PC-9 (cell line): ENCODE measurements at regions not wholly inside any gene's neighbourhood (a gene's known extent, or its start where the extent isn't known, plus 50 kb on each side); places are given as distances from the start of the nearest gene placed in this dataset.
"Not testable (repeated sequence)": the region's sequence is repeated elsewhere in the genome, so short reads cannot be mapped to it uniquely, and the experiment has no call there.

ENCODE experiments used
- BruUV-seq: library from RNA; stranded (reverse); fragments of 400-500 nt; replicated peaks from 2 replicates; lab custom pipeline; 2021; lab: Mats Ljungman, UMichigan
- CTCF ChIA-PET: fragments of 300-600 bp; sonication (Branson Sonifier 250); formaldehyde crosslinking; loops from one replicate; lab custom pipeline; 2022; ENCODE audit warnings: antibody characterized with exemption; lab: Charles Lee
- POLR2A ChIA-PET: fragments of 300-600 bp; sonication (Branson Sonifier 250); formaldehyde crosslinking; loops from one replicate; lab custom pipeline; 2022; ENCODE audit warnings: antibody characterized with exemption; ENCODE audit not compliant: unreplicated experiment; lab: Charles Lee
- DNase-seq, 2 experiments: peaks; one replicate each; pipeline versions ENCODE4 v3.0.0 to v3.0.0-alpha.2; 2015 to 2022; ENCODE audit warnings: mixed read lengths in 1 of 2
- H2AFZ ChIP-seq: fragments of 200-600 bp; sonication (generic); 2 replicates; pipeline ENCODE4 v1.8.1; 2017; ENCODE audit warnings: antibody characterized with exemption
- H3F3A ChIP-seq: fragments of 200-600 bp; sonication (generic); 2 replicates; pipeline ENCODE4 v1.8.1; 2017; ENCODE audit warnings: antibody characterized with exemption, mild to moderate bottlenecking, low read depth; ENCODE audit not compliant: insufficient read depth
- H3K27ac ChIP-seq: fragments of 200-600 bp; sonication (generic); 2 replicates; pipeline ENCODE4 v1.6.1; 2016; ENCODE audit warnings: mixed run types
- H3K27me3 ChIP-seq: fragments of 200-600 bp; sonication (generic); 2 replicates; pipeline ENCODE4 v1.6.1; 2016; ENCODE audit warnings: low read depth, mixed run types; ENCODE audit not compliant: insufficient read depth
- H3K36me3 ChIP-seq: fragments of 200-600 bp; sonication (generic); 2 replicates; pipeline ENCODE4 v1.6.1; 2016; ENCODE audit warnings: low read depth, mixed run types
- H3K4me1 ChIP-seq: fragments of 200-600 bp; sonication (generic); replicated peaks from 2 replicates; pipeline ENCODE4 v1.6.1; 2016; ENCODE audit warnings: mixed run types; ENCODE audit not compliant: insufficient read depth
- H3K4me2 ChIP-seq: fragments of 200-600 bp; sonication (generic); 2 replicates; pipeline ENCODE4 v1.6.1; 2017; ENCODE audit warnings: mixed run types
- H3K4me3 ChIP-seq: fragments of 200-600 bp; sonication (generic); 2 replicates; pipeline ENCODE4 v1.6.1; 2016; ENCODE audit warnings: mixed run types
- H3K79me2 ChIP-seq: fragments of 200-600 bp; sonication (generic); 2 replicates; pipeline ENCODE4 v1.6.1; 2017; ENCODE audit warnings: low read depth, mixed run types
- H3K9me2 ChIP-seq: fragments of 200-600 bp; sonication (generic); 2 replicates; pipeline ENCODE4 v1.8.1; 2017; ENCODE audit warnings: mild to moderate bottlenecking; ENCODE audit not compliant: insufficient read depth
- H3K9me3 ChIP-seq: fragments of 200-600 bp; sonication (generic); 2 replicates; pipeline ENCODE4 v1.8.1; 2016; ENCODE audit warnings: low read depth; ENCODE audit not compliant: insufficient read depth
- H4K20me1 ChIP-seq: fragments of 200-600 bp; sonication (generic); 2 replicates; pipeline ENCODE4 v1.8.1; 2017; ENCODE audit not compliant: insufficient read depth
- CTCF ChIP-seq: fragments of 200-600 bp; sonication (generic); conservative IDR thresholded peaks from 2 replicates; pipeline ENCODE4 v1.6.1; 2017; ENCODE audit warnings: mixed run types, antibody characterized with exemption, mild to moderate bottlenecking, moderate library complexity
- EZH2 ChIP-seq: fragments of 200-600 bp; sonication (generic); IDR thresholded peaks from 2 replicates; pipeline ENCODE4 v1.8.0; 2017; ENCODE audit warnings: antibody characterized with exemption, low read depth
- intact Hi-C: fragments of 100-400 bp; cut with micrococcal nuclease; formaldehyde crosslinking; loops from one replicate; pipeline ENCODE4 v1.10.0; 2022; ENCODE audit not compliant: unreplicated experiment

GRCh38 chrX:52284865-52285264, 84.0 kb upstream of the XAGE2 start:
- no TSS peak for BruUV-seq
- no peak overlapping the region for H3K4me2 ChIP-seq
- H3K4me1 ChIP-seq: no peaks in the 10 kb centered on the region
- no peaks in the 10 kb centered on the region for H3K27me3 ChIP-seq
- H4K20me1 ChIP-seq: no peaks in the 10 kb centered on the region
- H3F3A ChIP-seq: no peaks in the 10 kb centered on the region
- H2AFZ ChIP-seq: no peak overlapping the region
- DNase-seq: no peak
- no peak overlapping the region for H3K4me3 ChIP-seq
- TF ChIP-seq CTCF (no peak), EZH2 (no peak)
- H3K9me3 ChIP-seq: no peaks in the 10 kb centered on the region
- POLR2A ChIA-PET: no interaction called here
- CTCF ChIA-PET: no interaction called here
- no peaks in the 10 kb centered on the region for H3K9me2 ChIP-seq
- intact Hi-C loops: no loop called here
- no peaks in the 10 kb centered on the region for H3K79me2 ChIP-seq
- no peak overlapping the region for H3K27ac ChIP-seq
- H3K36me3 ChIP-seq: no peaks in the 10 kb centered on the region

- H2AFZ ChIP-seq, H4K20me1 ChIP-seq, H3K4me3 ChIP-seq, H3K9me2 ChIP-seq, H3K27ac ChIP-seq, H3K9me3 ChIP-seq, BruUV-seq, POLR2A ChIA-PET, CTCF ChIA-PET, H3K4me1 ChIP-seq, H3K4me2 ChIP-seq, H3K36me3 ChIP-seq, intact Hi-C loops, H3F3A ChIP-seq, H3K79me2 ChIP-seq, H3K27me3 ChIP-seq, DNase-seq: not testable (repeated sequence)
Measured at GRCh38 chrX:52298968-52299367, 69.9 kb upstream of the XAGE2 start.

- H3F3A ChIP-seq, H3K27me3 ChIP-seq, H3K79me2 ChIP-seq, POLR2A ChIA-PET, H3K4me2 ChIP-seq, H3K9me2 ChIP-seq, H3K4me1 ChIP-seq, CTCF ChIA-PET, H2AFZ ChIP-seq, H4K20me1 ChIP-seq, BruUV-seq, DNase-seq, H3K9me3 ChIP-seq, H3K27ac ChIP-seq, intact Hi-C loops, H3K4me3 ChIP-seq, H3K36me3 ChIP-seq: not testable (repeated sequence)
Measured at GRCh38 chrX:52308532-52308931, 60.3 kb upstream of the XAGE2 start.
